ENCODE measurements at regions not wholly inside any gene's neighbourhood (a gene's known extent, or its start where the extent isn't known, plus 50 kb on each side); places are given as distances from the start of the nearest gene placed in this dataset.
"Not testable (repeated sequence)": the region's sequence is repeated elsewhere in the genome, so short reads cannot be mapped to it uniquely, and the experiment has no call there.

GRCh38 chr6:28626386-28626785 lies 100.7 kb downstream of the GPX5 start:
- not testable (repeated sequence) for H3K36me3 Mint-ChIP-seq (ENCODE audit: low read depth, unreplicated experiment); H3K4me2 ChIP-seq (ENCODE audit: low read length); DNase-seq (ENCODE audit: low read depth); H3K4me1 Mint-ChIP-seq (ENCODE audit: low read depth, unreplicated experiment); H3K4me3 Mint-ChIP-seq (ENCODE audit: unreplicated experiment); H4K20me1 ChIP-seq (ENCODE audit: insufficient read depth, low read length); H3K4me1 ChIP-seq (ENCODE audit: insufficient read depth, low read length); H3K4me3 ChIP-seq (ENCODE audit: insufficient read depth, low read depth, low read length); H3K27me3 ChIP-seq (ENCODE audit: insufficient read depth, low read length); H2AFZ ChIP-seq (ENCODE audit: low read depth, low read length); H3K27me3 Mint-ChIP-seq (ENCODE audit: low read depth, unreplicated experiment); H3K27ac ChIP-seq (ENCODE audit: low read depth, low read length); H3K9me3 Mint-ChIP-seq (ENCODE audit: unreplicated experiment); FAIRE-seq; H3K27ac Mint-ChIP-seq (ENCODE audit: unreplicated experiment); H3K36me3 ChIP-seq (ENCODE audit: insufficient read depth, low read length); H3K9ac ChIP-seq (ENCODE audit: low read length); H3K79me2 ChIP-seq (ENCODE audit: insufficient read depth, low read length); H3K9me3 ChIP-seq (ENCODE audit: insufficient read depth, low read depth, low read length)

- Histone ChIP-seq H3K9ac (ENCODE audit: low read length) (no peak overlapping the region), H4K20me1 (ENCODE audit: insufficient read depth, low read length) (no peaks in the 10 kb centered on the region), H3K4me3 (ENCODE audit: insufficient read depth, low read depth, low read length) (no peak overlapping the region), H3K4me1 (ENCODE audit: insufficient read depth, low read length) (peaks cover 3% of the 10 kb centered on the region), H3K79me2 (ENCODE audit: insufficient read depth, low read length) (no peaks in the 10 kb centered on the region), H2AFZ (ENCODE audit: low read depth, low read length) (no peak overlapping the region), H3K36me3 (ENCODE audit: insufficient read depth, low read length) (no peaks in the 10 kb centered on the region), H3K9me3 (ENCODE audit: insufficient read depth, low read depth, low read length) (no peaks in the 10 kb centered on the region), H3K27me3 (ENCODE audit: insufficient read depth, low read length) (peaks cover 18% of the 10 kb centered on the region), H3K27ac (ENCODE audit: low read depth, low read length) (no peak overlapping the region), H3K4me2 (ENCODE audit: low read length) (no peak overlapping the region)
- H3K9me3 Mint-ChIP-seq (ENCODE audit: unreplicated experiment), result no peaks in the 10 kb centered on the region
- H3K27ac Mint-ChIP-seq (ENCODE audit: unreplicated experiment), result no peak overlapping the region
- peaks cover 2% of the 10 kb centered on the region for H3K4me1 Mint-ChIP-seq (ENCODE audit: low read depth, unreplicated experiment)
- TF ChIP-seq CTCF (IDR thresholded peaks at IDR 0.05; ENCODE audit: insufficient read depth, low read depth, low read length) (no peak), EZH2 (IDR thresholded peaks at IDR 0.05; ENCODE audit: insufficient read depth, low read length) (no peak)
- FAIRE-seq (no peak), DNase-seq (ENCODE audit: low read depth) (no peak)
- no peaks in the 10 kb centered on the region for H3K36me3 Mint-ChIP-seq (ENCODE audit: low read depth, unreplicated experiment)
- H3K4me3 Mint-ChIP-seq (ENCODE audit: unreplicated experiment), result no peak overlapping the region
- H3K27me3 Mint-ChIP-seq (ENCODE audit: low read depth, unreplicated experiment), result peaks cover 19% of the 10 kb centered on the region
Measured at GRCh38 chr6:28632326-28632851, 106.7 kb downstream of the GPX5 start.

- H3K79me2 ChIP-seq (ENCODE audit: insufficient read depth, low read length), result no peaks in the 10 kb centered on the region
- no peak for FAIRE-seq
- H3K4me1 ChIP-seq (ENCODE audit: insufficient read depth, low read length), result peaks cover 3% of the 10 kb centered on the region
- no peak overlapping the region for H3K27ac ChIP-seq (ENCODE audit: low read depth, low read length)
- Mint-ChIP-seq H3K27ac (ENCODE audit: unreplicated experiment) (peak overlapping the region; percentile 48), H3K27me3 (ENCODE audit: low read depth, unreplicated experiment) (peaks cover 20% of the 10 kb centered on the region), H3K9me3 (ENCODE audit: unreplicated experiment) (no peaks in the 10 kb centered on the region), H3K4me1 (ENCODE audit: low read depth, unreplicated experiment) (peaks cover 2% of the 10 kb centered on the region), H3K36me3 (ENCODE audit: low read depth, unreplicated experiment) (no peaks in the 10 kb centered on the region), H3K4me3 (ENCODE audit: unreplicated experiment) (peak overlapping the region; percentile 88)
- H3K9ac ChIP-seq (ENCODE audit: low read length), result no peak overlapping the region
- TF ChIP-seq CTCF (IDR thresholded peaks at IDR 0.05; ENCODE audit: insufficient read depth, low read depth, low read length) (no peak), EZH2 (IDR thresholded peaks at IDR 0.05; ENCODE audit: insufficient read depth, low read length) (no peak)
- no peak overlapping the region for H3K4me3 ChIP-seq (ENCODE audit: insufficient read depth, low read depth, low read length)
- peaks cover 19% of the 10 kb centered on the region for H3K27me3 ChIP-seq (ENCODE audit: insufficient read depth, low read length)
- no peak overlapping the region for H3K4me2 ChIP-seq (ENCODE audit: low read length)
- DNase-seq (ENCODE audit: low read depth), result no peak
- H3K9me3 ChIP-seq (ENCODE audit: insufficient read depth, low read depth, low read length), result no peaks in the 10 kb centered on the region
- no peaks in the 10 kb centered on the region for H3K36me3 ChIP-seq (ENCODE audit: insufficient read depth, low read length)
- no peak overlapping the region for H2AFZ ChIP-seq (ENCODE audit: low read depth, low read length)
- H4K20me1 ChIP-seq (ENCODE audit: insufficient read depth, low read length), result no peaks in the 10 kb centered on the region
Measured at GRCh38 chr6:28633445-28634215, 107.9 kb downstream of the GPX5 start.
